ENCODE measurements at regions not wholly inside any gene's neighbourhood (a gene's known extent, or its start where the extent isn't known, plus 50 kb on each side); places are given as distances from the start of the nearest gene placed in this dataset.

GRCh38 chr3:127395663-127396355, 108.0 kb upstream of the PRR20G start:
- Mint-ChIP-seq H3K9me3 (ENCODE audit: unreplicated experiment) (peaks cover 5% of the 10 kb centered on the region), H3K4me1 (ENCODE audit: low read depth, unreplicated experiment) (peaks cover 21% of the 10 kb centered on the region), H3K36me3 (ENCODE audit: unreplicated experiment) (peaks cover 7% of the 10 kb centered on the region), H3K27me3 (ENCODE audit: unreplicated experiment) (peaks cover 13% of the 10 kb centered on the region), H3K4me3 (ENCODE audit: unreplicated experiment) (no peak overlapping the region), H3K27ac (ENCODE audit: unreplicated experiment) (no peak overlapping the region)
- DNase-seq, result no peak
- TF ChIP-seq CTCF (IDR thresholded peaks at IDR 0.05; ENCODE audit: partially characterized antibody, unreplicated experiment), result no peak

- H3K27ac Mint-ChIP-seq (ENCODE audit: unreplicated experiment), result no peak overlapping the region
- H3K9me3 Mint-ChIP-seq (ENCODE audit: unreplicated experiment), result peaks cover 3% of the 10 kb centered on the region
- peaks cover 21% of the 10 kb centered on the region for H3K4me1 Mint-ChIP-seq (ENCODE audit: low read depth, unreplicated experiment)
- no peak overlapping the region for H3K4me3 Mint-ChIP-seq (ENCODE audit: unreplicated experiment)
- H3K36me3 Mint-ChIP-seq (ENCODE audit: unreplicated experiment), result peaks cover 3% of the 10 kb centered on the region
- no peak for TF ChIP-seq CTCF (IDR thresholded peaks at IDR 0.05; ENCODE audit: partially characterized antibody, unreplicated experiment)
- H3K27me3 Mint-ChIP-seq (ENCODE audit: unreplicated experiment), result peaks cover 13% of the 10 kb centered on the region
- no peak for DNase-seq
Observed at GRCh38 chr3:127394984-127395662, 107.3 kb upstream of the PRR20G start.

GRCh38 chr3:127394031-127394430, 106.2 kb upstream of the PRR20G start:
- Mint-ChIP-seq H3K9me3 (ENCODE audit: unreplicated experiment) (peaks cover 5% of the 10 kb centered on the region), H3K27ac (ENCODE audit: unreplicated experiment) (no peak overlapping the region), H3K36me3 (ENCODE audit: unreplicated experiment) (peaks cover 3% of the 10 kb centered on the region), H3K27me3 (ENCODE audit: unreplicated experiment) (peaks cover 13% of the 10 kb centered on the region), H3K4me3 (ENCODE audit: unreplicated experiment) (no peak overlapping the region), H3K4me1 (ENCODE audit: low read depth, unreplicated experiment) (peaks cover 21% of the 10 kb centered on the region)
- DNase-seq, result no peak
- no peak for TF ChIP-seq CTCF (IDR thresholded peaks at IDR 0.05; ENCODE audit: partially characterized antibody, unreplicated experiment)

GRCh38 chr3:127393131-127393820, 105.4 kb upstream of the PRR20G start:
- no peak for DNase-seq
- TF ChIP-seq CTCF (IDR thresholded peaks at IDR 0.05; ENCODE audit: partially characterized antibody, unreplicated experiment), result no peak
- no peak overlapping the region for H3K27ac Mint-ChIP-seq (ENCODE audit: unreplicated experiment)
- H3K27me3 Mint-ChIP-seq (ENCODE audit: unreplicated experiment), result peaks cover 13% of the 10 kb centered on the region
- peaks cover 3% of the 10 kb centered on the region for H3K36me3 Mint-ChIP-seq (ENCODE audit: unreplicated experiment)
- peaks cover 21% of the 10 kb centered on the region for H3K4me1 Mint-ChIP-seq (ENCODE audit: low read depth, unreplicated experiment)
- H3K9me3 Mint-ChIP-seq (ENCODE audit: unreplicated experiment), result peaks cover 5% of the 10 kb centered on the region
- H3K4me3 Mint-ChIP-seq (ENCODE audit: unreplicated experiment), result no peak overlapping the region

- H3K27ac Mint-ChIP-seq (ENCODE audit: unreplicated experiment), result no peak overlapping the region
- peaks cover 13% of the 10 kb centered on the region for H3K27me3 Mint-ChIP-seq (ENCODE audit: unreplicated experiment)
- peaks cover 3% of the 10 kb centered on the region for H3K36me3 Mint-ChIP-seq (ENCODE audit: unreplicated experiment)
- no peak for DNase-seq
- H3K4me3 Mint-ChIP-seq (ENCODE audit: unreplicated experiment), result no peak overlapping the region
- peaks cover 5% of the 10 kb centered on the region for H3K9me3 Mint-ChIP-seq (ENCODE audit: unreplicated experiment)
- TF ChIP-seq CTCF (IDR thresholded peaks at IDR 0.05; ENCODE audit: partially characterized antibody, unreplicated experiment), result no peak
- H3K4me1 Mint-ChIP-seq (ENCODE audit: low read depth, unreplicated experiment), result peaks cover 21% of the 10 kb centered on the region
Observed at GRCh38 chr3:127392156-127392490, 104.3 kb upstream of the PRR20G start.
